Right lobe of liver (tissue), 6 donors: ENCODE measurements at regions not wholly inside any gene's neighbourhood (a gene's known extent, or its start where the extent isn't known, plus 50 kb on each side); places are given as distances from the start of the nearest gene placed in this dataset.

Source experiments
- ATAC-seq, 4 donors: fragments of 200-7000 bp; cut with Tn5 transposase; one replicate each; pipeline ENCODE4 v1.9.1; 2020; ENCODE audit warnings: mild to moderate bottlenecking in 4 of 4, moderate library complexity in 4 of 4
- DNase-seq, 3 donors: peaks; one replicate each; pipeline ENCODE4 v3.0.0-alpha.2; 2020
- H3K27ac ChIP-seq, 3 donors: fragments of 200-600 bp; one replicate each; pipeline ENCODE4 v1.8.0; 2022
- H3K27me3 ChIP-seq, 2 donors: fragments of 200-600 bp; one replicate each; pipeline ENCODE4 v1.8.0; 2022
- H3K36me3 ChIP-seq, 4 donors: fragments of 200-600 bp; sonication (generic) in 1 of 4; one replicate each; pipeline versions ENCODE4 v1.5.1 to v1.8.0; 2017 to 2022; ENCODE audit warnings: control low read depth in 1 of 4
- H3K4me1 ChIP-seq, 4 donors: fragments of 200-600 bp; sonication (generic) in 1 of 4; one replicate each; pipeline versions ENCODE4 v1.5.1 to v1.8.0; 2017 to 2022; ENCODE audit warnings: control low read depth in 1 of 4
- H3K4me3 ChIP-seq, 3 donors: fragments of 200-600 bp; one replicate each; pipeline ENCODE4 v1.8.0; 2022
- H3K9me3 ChIP-seq, 4 donors: fragments of 200-600 bp; sonication (generic) in 1 of 4; one replicate each; pipeline versions ENCODE4 v1.5.1 to v1.8.0; 2017 to 2022; ENCODE audit warnings: control low read depth in 1 of 4
- POLR2A ChIP-seq: fragments of 450-650 bp; IDR thresholded peaks from one replicate; pipeline ENCODE4 v1.6.1; 2017; ENCODE audit warnings: antibody characterized with exemption, mild to moderate bottlenecking
- WGBS: methylation state at CpG from one replicate; pipeline ENCODE4 v1.1.6; 2018; ENCODE audit warnings: low coverage, low lambda C conversion rate; ENCODE audit not compliant: insufficient coverage; ENCODE audit errors: missing lambda C conversion rate; 5-methylcytosine and 5-hydroxymethylcytosine counted together
- intact Hi-C, 2 donors: fragments of 100-400 bp; cut with DNase I; formaldehyde crosslinking; loops; one replicate each; pipeline versions ENCODE4 v1.11.2 to v1.14.1; 2022
- TF ChIP-seq, protein P1 (sequence below), 4 donors: fragments of 200-600 bp in 3 of 4; fragments of 450-650 bp in 1 of 4; IDR thresholded peaks; one replicate each; pipeline versions ENCODE4 v1.5.1 to v1.8.0; 2016 to 2022; ENCODE audit warnings: antibody characterized with exemption in 4 of 4, mild to moderate bottlenecking in 2 of 4
- donor health status: DM: no; HTN: yes; CAD: no.
- donor health status: DM: no; HTN: no; CAD: no.
- donor health status: DM: no; HTN: no; CAD: no.
- donor health status: DM: no; HTN: yes; CAD: no.
- donor health status: DM: no; HTN: yes; CAD: no.

DNA sequence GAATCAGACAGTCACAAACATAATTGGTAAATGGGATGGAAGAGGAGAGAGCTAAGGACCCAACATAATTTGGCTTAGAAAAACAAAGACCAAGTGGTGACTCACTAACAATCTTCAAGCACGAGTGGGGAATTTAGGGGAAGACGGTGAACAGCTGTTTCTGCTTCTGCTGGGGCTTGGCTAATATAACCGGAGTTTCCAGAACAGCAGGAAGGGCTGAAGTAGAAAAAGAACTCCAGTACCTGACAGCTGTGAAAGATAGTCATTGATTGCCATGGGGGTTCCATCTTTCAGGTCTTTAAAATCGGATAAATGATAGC lies 290.9 kb upstream of the LDB2 start:
- TF ChIP-seq, protein P1, sequence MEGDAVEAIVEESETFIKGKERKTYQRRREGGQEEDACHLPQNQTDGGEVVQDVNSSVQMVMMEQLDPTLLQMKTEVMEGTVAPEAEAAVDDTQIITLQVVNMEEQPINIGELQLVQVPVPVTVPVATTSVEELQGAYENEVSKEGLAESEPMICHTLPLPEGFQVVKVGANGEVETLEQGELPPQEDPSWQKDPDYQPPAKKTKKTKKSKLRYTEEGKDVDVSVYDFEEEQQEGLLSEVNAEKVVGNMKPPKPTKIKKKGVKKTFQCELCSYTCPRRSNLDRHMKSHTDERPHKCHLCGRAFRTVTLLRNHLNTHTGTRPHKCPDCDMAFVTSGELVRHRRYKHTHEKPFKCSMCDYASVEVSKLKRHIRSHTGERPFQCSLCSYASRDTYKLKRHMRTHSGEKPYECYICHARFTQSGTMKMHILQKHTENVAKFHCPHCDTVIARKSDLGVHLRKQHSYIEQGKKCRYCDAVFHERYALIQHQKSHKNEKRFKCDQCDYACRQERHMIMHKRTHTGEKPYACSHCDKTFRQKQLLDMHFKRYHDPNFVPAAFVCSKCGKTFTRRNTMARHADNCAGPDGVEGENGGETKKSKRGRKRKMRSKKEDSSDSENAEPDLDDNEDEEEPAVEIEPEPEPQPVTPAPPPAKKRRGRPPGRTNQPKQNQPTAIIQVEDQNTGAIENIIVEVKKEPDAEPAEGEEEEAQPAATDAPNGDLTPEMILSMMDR (IDR thresholded peaks at IDR 0.05) = no peak
- TF ChIP-seq POLR2A = no peak
- no peaks in the 10 kb centered on the region for H3K4me1 ChIP-seq

GRCh38 chr4:17188547-17189400 lies 290.3 kb upstream of the LDB2 start:
- TF ChIP-seq POLR2A = no peak
- TF ChIP-seq, protein P1 (IDR thresholded peaks at IDR 0.05) = no peak
- intact Hi-C loops = no loop called here
- H3K27ac ChIP-seq = no peak overlapping the region
- H3K4me1 ChIP-seq = no peaks in the 10 kb centered on the region
- H3K36me3 ChIP-seq = no peaks in the 10 kb centered on the region
- ATAC-seq (no peak), DNase-seq (no peak)
- H3K4me3 ChIP-seq = no peak overlapping the region
- H3K9me3 ChIP-seq = no peaks in the 10 kb centered on the region
- H3K27me3 ChIP-seq = no peaks in the 10 kb centered on the region
- 69% methylated on average over 4 of the region's 4 CpGs for WGBS

More for the DNA sequence above, 290.9 kb upstream of the LDB2 start:
- DNase-seq = no peak
- Histone ChIP-seq H3K27ac (no peak overlapping the region), H3K27me3 (no peaks in the 10 kb centered on the region), H3K4me3 (no peak overlapping the region), H3K36me3 (no peaks in the 10 kb centered on the region), H3K9me3 (no peaks in the 10 kb centered on the region)
- intact Hi-C loops = no loop called here
- no peak for ATAC-seq
- 49% methylated on average over 4 of the region's 4 CpGs for WGBS

DNA sequence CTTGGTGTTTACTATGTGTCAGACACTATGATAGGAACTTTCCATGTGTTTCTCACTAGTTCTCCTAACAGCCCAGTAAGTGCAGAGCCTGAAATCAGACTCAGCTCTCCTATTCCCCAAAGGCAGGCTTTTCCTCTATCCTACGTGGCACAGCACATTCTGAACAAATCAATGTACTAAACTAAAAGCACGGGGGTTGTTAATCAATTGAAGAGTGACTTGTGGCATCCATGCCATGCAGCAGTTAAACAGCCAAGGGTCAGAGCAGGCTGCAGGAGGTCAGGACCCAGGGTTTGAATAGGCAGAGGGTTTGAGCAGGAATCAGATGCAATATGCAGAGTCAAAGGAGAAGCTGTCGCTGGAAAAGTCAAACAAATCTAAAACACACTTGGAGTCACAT lies 289.7 kb upstream of the LDB2 start:
- Histone ChIP-seq H3K4me3 (no peak overlapping the region), H3K4me1 (no peaks in the 10 kb centered on the region), H3K9me3 (no peaks in the 10 kb centered on the region), H3K27me3 (no peaks in the 10 kb centered on the region), H3K36me3 (no peaks in the 10 kb centered on the region), H3K27ac (no peak overlapping the region)
- intact Hi-C loops = no loop called here
- no peak for TF ChIP-seq POLR2A
- TF ChIP-seq, protein P1 (IDR thresholded peaks at IDR 0.05) = no peak
- WGBS = 22% methylated on average over 3 of the region's 3 CpGs
- ATAC-seq (no peak), DNase-seq (no peak)

- Histone ChIP-seq H3K4me1 (no peaks in the 10 kb centered on the region), H3K27ac (no peak overlapping the region), H3K36me3 (no peaks in the 10 kb centered on the region), H3K4me3 (no peak overlapping the region), H3K27me3 (no peaks in the 10 kb centered on the region), H3K9me3 (no peaks in the 10 kb centered on the region)
- DNase-seq (no peak), ATAC-seq (no peak)
- TF ChIP-seq, protein P1 (IDR thresholded peaks at IDR 0.05) = no peak
- no peak for TF ChIP-seq POLR2A
- intact Hi-C loops = no loop called here
- WGBS = 83% methylated on average over 5 of the region's 5 CpGs
Measured at GRCh38 chr4:17187003-17187402, 288.6 kb upstream of the LDB2 start.
